C4-2B (cell line): ENCODE measurements at regions not wholly inside any gene's neighbourhood (a gene's known extent, or its start where the extent isn't known, plus 50 kb on each side); places are given as distances from the start of the nearest gene placed in this dataset.

Source experiments
- CTCF ChIP-seq: fragments of 450-650 bp; conservative IDR thresholded peaks from 2 replicates; pipeline ENCODE4 v1.5.1; 2017; ENCODE audit warnings: mild to moderate bottlenecking
- ZFX ChIP-seq: fragments of 450-650 bp; IDR thresholded peaks from 2 replicates; pipeline ENCODE4 v1.6.1; 2017

GRCh38 chr5:159406571-159406970, 76.3 kb upstream of the IL12B start:
- TF ChIP-seq CTCF (no peak), ZFX (no peak)
